CD4-positive, alpha-beta T cell (primary cell): ENCODE measurements at regions not wholly inside any gene's neighbourhood (a gene's known extent, or its start where the extent isn't known, plus 50 kb on each side); places are given as distances from the start of the nearest gene placed in this dataset.

Experiments used
- ATAC-seq: fragments of 200-7000 bp; cut with Tn5 transposase; one replicate; pipeline ENCODE4 v1.10.0; 2022; ENCODE audit warnings: mild to moderate bottlenecking; ENCODE audit not compliant: poor library complexity
- CTCF ChIA-PET: fragments of 350-600 bp; sonication (Branson Sonifier 250); formaldehyde crosslinking; loops from one replicate; lab custom pipeline; 2021; ENCODE audit warnings: antibody characterized with exemption, inconsistent platforms; lab: Charles Lee
- POLR2A ChIA-PET: fragments of 350-600 bp; sonication (Branson Sonifier 250); formaldehyde crosslinking; loops from one replicate; lab custom pipeline; 2021; ENCODE audit warnings: antibody characterized with exemption, inconsistent platforms; lab: Charles Lee
- DNase-seq, 14 experiments: peaks; one replicate each; pipeline ENCODE4 v3.0.0-alpha.2; 2013 to 2020; ENCODE audit warnings: mixed read lengths in 2 of 14
- H3K27ac ChIP-seq, 2 donors: one replicate each; pipeline versions ENCODE4 v1.5.1 to v1.7.0; 2013; ENCODE audit warnings: low read length in 2 of 2, low read depth in 1 of 2, mild to moderate bottlenecking in 1 of 2
- H3K27me3 ChIP-seq, 2 experiments: 1 replicate in 1 of 2; 2 replicates in 1 of 2; pipeline versions ENCODE4 v1.6.1 to v1.7.0; 2013; ENCODE audit warnings: low read length in 2 of 2, control low read depth in 1 of 2, mild to moderate bottlenecking in 1 of 2, moderate library complexity in 1 of 2; ENCODE audit not compliant: insufficient read depth in 2 of 2, control insufficient read depth in 1 of 2
- H3K36me3 ChIP-seq: one replicate; pipeline ENCODE4 v1.6.1; 2013; ENCODE audit warnings: low read length, control low read depth; ENCODE audit not compliant: insufficient read depth
- H3K4me1 ChIP-seq: one replicate; pipeline ENCODE4 v1.6.1; 2013; ENCODE audit warnings: low read length, control low read depth; ENCODE audit not compliant: insufficient read depth
- H3K4me3 ChIP-seq: one replicate; pipeline ENCODE4 v1.5.1; 2013; ENCODE audit warnings: mild to moderate bottlenecking, low read length, moderate library complexity
- H3K9me3 ChIP-seq, 2 experiments: 1 replicate in 1 of 2; 2 replicates in 1 of 2; pipeline versions ENCODE4 v1.6.1 to v1.7.0; 2013; ENCODE audit warnings: low read length in 2 of 2, mild to moderate bottlenecking in 2 of 2, control low read depth in 1 of 2, moderate library complexity in 1 of 2; ENCODE audit not compliant: control insufficient read depth in 1 of 2, insufficient read depth in 1 of 2
- H3K27ac Mint-ChIP-seq: one replicate; pipeline ENCODE4 v1.8.0; 2020; ENCODE audit warnings: mixed read lengths
- H3K27me3 Mint-ChIP-seq: one replicate; pipeline ENCODE4 v1.8.0; 2021; ENCODE audit warnings: mixed read lengths
- H3K36me3 Mint-ChIP-seq: one replicate; pipeline ENCODE4 v1.8.0; 2021; ENCODE audit warnings: low read depth, mixed read lengths
- H3K4me1 Mint-ChIP-seq: one replicate; pipeline ENCODE4 v1.8.0; 2021; ENCODE audit warnings: low read depth, mixed read lengths
- H3K4me3 Mint-ChIP-seq: one replicate; pipeline ENCODE4 v1.8.0; 2020; ENCODE audit warnings: mild to moderate bottlenecking, mixed read lengths
- H3K9me3 Mint-ChIP-seq: one replicate; pipeline ENCODE4 v1.8.0; 2020; ENCODE audit warnings: mixed read lengths
- intact Hi-C, 2 experiments: fragments of 100-400 bp; cut with DNase I in 1 of 2; cut with micrococcal nuclease in 1 of 2; formaldehyde crosslinking; loops; one replicate each; pipeline versions ENCODE4 v1.15.1 to v1.9.0; 2023 to 2025; cut with DNase I, micrococcal nuclease
- TF ChIP-seq, protein P1 (sequence below): fragments of 200-600 bp; IDR thresholded peaks from one replicate; pipeline ENCODE4 v1.8.0; 2022; ENCODE audit warnings: antibody characterized with exemption, mild to moderate bottlenecking

DNA sequence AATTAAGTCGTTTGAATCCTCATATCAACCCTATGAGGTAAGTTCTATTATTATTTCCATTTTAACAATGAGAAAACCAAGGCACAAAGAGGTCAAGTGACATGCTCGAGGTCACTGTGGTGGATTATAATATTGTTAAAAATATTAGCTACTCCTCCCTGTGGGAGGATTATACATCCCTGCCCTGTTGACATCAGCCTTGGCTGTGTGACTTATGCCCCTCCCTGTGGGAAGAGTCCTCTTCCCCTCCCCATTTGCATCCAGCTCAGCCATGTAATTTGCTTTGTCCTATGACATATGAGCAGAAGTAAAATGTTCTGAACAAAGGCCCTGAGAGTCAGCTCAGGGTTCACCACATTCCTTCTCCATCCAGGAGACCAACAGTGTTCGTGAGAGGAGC is 152.7 kb upstream of the ZIC3 start:
- Mint-ChIP-seq H3K27me3 (peaks cover 27% of the 10 kb centered on the region), H3K36me3 (no peaks in the 10 kb centered on the region), H3K9me3 (no peaks in the 10 kb centered on the region), H3K27ac (no peak overlapping the region), H3K4me3 (no peak overlapping the region), H3K4me1 (no peaks in the 10 kb centered on the region)
- H3K27ac ChIP-seq, result no peak overlapping the region
- H3K4me1 ChIP-seq, result no peaks in the 10 kb centered on the region
- TF ChIP-seq, protein P1, sequence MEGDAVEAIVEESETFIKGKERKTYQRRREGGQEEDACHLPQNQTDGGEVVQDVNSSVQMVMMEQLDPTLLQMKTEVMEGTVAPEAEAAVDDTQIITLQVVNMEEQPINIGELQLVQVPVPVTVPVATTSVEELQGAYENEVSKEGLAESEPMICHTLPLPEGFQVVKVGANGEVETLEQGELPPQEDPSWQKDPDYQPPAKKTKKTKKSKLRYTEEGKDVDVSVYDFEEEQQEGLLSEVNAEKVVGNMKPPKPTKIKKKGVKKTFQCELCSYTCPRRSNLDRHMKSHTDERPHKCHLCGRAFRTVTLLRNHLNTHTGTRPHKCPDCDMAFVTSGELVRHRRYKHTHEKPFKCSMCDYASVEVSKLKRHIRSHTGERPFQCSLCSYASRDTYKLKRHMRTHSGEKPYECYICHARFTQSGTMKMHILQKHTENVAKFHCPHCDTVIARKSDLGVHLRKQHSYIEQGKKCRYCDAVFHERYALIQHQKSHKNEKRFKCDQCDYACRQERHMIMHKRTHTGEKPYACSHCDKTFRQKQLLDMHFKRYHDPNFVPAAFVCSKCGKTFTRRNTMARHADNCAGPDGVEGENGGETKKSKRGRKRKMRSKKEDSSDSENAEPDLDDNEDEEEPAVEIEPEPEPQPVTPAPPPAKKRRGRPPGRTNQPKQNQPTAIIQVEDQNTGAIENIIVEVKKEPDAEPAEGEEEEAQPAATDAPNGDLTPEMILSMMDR, result no peak
- H3K27me3 ChIP-seq, result peaks cover 0 to 9% of the 10 kb centered on the region in 2 experiments
- no peak for DNase-seq
- H3K4me3 ChIP-seq, result no peak overlapping the region
- ATAC-seq, result no peak
- CTCF ChIA-PET, result no interaction called here
- H3K36me3 ChIP-seq, result no peaks in the 10 kb centered on the region
- POLR2A ChIA-PET, result no interaction called here
- no peaks in the 10 kb centered on the region for H3K9me3 ChIP-seq
- intact Hi-C loops, result no loop called here

DNA sequence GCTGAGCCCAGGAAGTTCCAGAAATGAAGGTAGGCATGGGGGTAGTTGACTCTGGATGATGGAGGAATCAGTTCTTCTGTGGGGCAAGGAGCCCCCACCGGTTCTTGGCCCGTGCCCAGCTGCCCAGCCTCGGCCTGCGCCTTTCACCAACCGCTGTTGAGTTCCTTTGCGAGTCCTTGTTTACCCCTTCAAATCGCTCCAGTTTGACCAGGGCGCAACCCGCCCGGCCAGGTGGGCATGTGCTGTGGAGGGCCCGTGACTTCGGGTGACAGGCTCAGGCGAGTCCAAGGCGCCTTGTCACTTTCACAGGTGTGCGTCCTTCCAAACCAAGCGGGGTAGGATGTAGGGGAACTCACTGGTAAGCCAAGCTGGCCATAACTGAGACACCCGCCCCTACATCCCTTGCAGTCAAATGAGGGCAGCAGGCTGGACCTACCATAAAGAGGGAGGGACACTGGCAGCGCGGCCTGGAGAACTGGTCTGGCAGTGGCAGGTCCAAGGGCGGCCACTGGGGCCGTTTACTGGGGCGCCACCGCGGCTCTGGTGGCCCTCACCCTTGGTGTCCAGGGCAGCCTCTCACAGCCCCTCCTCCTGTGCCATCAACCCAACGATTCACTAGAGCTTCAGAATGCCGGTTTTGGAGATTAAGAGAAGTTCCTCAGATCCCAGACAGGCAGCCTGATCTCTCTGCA is 160.3 kb upstream of the ZIC3 start:
- Mint-ChIP-seq H3K36me3 (no peaks in the 10 kb centered on the region), H3K27ac (no peak overlapping the region), H3K4me1 (no peaks in the 10 kb centered on the region), H3K4me3 (no peak overlapping the region), H3K9me3 (no peaks in the 10 kb centered on the region), H3K27me3 (peaks cover 8% of the 10 kb centered on the region)
- no peaks in the 10 kb centered on the region for H3K9me3 ChIP-seq
- no peaks in the 10 kb centered on the region for H3K4me1 ChIP-seq
- DNase-seq (no peak), ATAC-seq (no peak)
- H3K27ac ChIP-seq, result no peak overlapping the region
- intact Hi-C loops, result no loop called here
- H3K4me3 ChIP-seq, result no peak overlapping the region
- CTCF ChIA-PET, result no interaction called here
- no peaks in the 10 kb centered on the region for H3K27me3 ChIP-seq
- POLR2A ChIA-PET, result no interaction called here
- H3K36me3 ChIP-seq, result no peaks in the 10 kb centered on the region
- TF ChIP-seq, protein P1, result no peak

DNA sequence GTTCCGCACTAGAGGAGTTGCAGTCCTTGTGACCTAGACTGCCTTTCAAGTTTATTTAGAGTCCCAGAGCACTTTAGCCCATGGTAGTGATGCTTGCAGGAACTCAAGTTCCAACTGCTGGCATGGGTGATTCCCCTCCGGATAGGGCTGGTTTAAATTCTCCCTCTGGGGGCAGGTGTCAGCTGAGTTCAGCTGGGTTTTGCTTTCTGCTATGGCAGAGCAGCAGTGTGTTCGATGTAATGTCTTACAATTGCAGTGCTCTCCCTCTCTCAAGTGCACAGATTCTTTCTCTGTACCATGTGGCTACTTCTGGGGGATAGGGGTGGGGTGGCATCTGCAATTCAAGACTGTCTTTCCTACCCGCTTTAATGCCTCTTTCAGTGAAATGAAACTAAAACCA is 164.8 kb upstream of the ZIC3 start:
- ATAC-seq (no peak), DNase-seq (no peak)
- H3K4me3 Mint-ChIP-seq, result no peak overlapping the region
- Histone ChIP-seq H3K27ac (no peak overlapping the region), H3K4me3 (no peak overlapping the region), H3K9me3 (no peaks in the 10 kb centered on the region), H3K4me1 (no peaks in the 10 kb centered on the region), H3K27me3 (no peaks in the 10 kb centered on the region), H3K36me3 (no peaks in the 10 kb centered on the region)
- intact Hi-C loops, result no loop called here
- CTCF ChIA-PET, result no interaction called here
- TF ChIP-seq, protein P1, result no peak
- H3K36me3 Mint-ChIP-seq, result no peaks in the 10 kb centered on the region
- POLR2A ChIA-PET, result no interaction called here
- no peaks in the 10 kb centered on the region for H3K4me1 Mint-ChIP-seq
- H3K27ac Mint-ChIP-seq, result no peak overlapping the region
- H3K27me3 Mint-ChIP-seq, result peaks cover 9% of the 10 kb centered on the region
- H3K9me3 Mint-ChIP-seq, result peaks cover 3% of the 10 kb centered on the region
